Fibroblast of mammary gland (primary cell): ENCODE measurements at regions not wholly inside any gene's neighbourhood (a gene's known extent, or its start where the extent isn't known, plus 50 kb on each side); places are given as distances from the start of the nearest gene placed in this dataset.

Experiments
- DNase-seq: peaks from one replicate; pipeline ENCODE4 v3.0.0-alpha.2; 2010; ENCODE audit warnings: low read depth
- H3K4me3 ChIP-seq: 2 replicates; pipeline ENCODE4 v1.5.1; 2011; ENCODE audit warnings: low read depth, mild to moderate bottlenecking, low read length, moderate library complexity; ENCODE audit not compliant: control insufficient read depth
- TF ChIP-seq, protein P1 (sequence below): conservative IDR thresholded peaks from 2 replicates; pipeline ENCODE4 v1.5.1; 2011; ENCODE audit warnings: low read depth, low read length, inconsistent platforms; ENCODE audit not compliant: control insufficient read depth, insufficient read depth

DNA sequence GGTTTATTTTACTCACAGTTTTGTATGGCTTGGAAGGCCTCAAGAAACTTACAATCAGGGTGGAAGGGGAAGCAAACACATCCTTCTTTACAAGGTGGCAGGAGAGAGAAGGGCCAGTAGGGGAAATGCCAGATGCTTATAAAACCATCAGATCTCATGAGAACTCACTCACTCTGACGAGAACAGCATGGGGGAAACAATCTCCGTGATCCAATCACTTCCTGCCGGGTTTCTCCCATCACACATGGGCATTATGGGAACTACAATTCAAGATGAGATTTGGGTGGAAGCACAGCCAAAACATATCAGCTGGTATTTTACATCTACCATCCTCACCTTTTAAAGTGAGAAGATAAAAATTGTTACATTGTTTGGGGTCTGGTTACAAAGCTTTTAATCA lies 427.9 kb upstream of the CDH7 start:
- no peak for DNase-seq
- TF ChIP-seq, protein P1, sequence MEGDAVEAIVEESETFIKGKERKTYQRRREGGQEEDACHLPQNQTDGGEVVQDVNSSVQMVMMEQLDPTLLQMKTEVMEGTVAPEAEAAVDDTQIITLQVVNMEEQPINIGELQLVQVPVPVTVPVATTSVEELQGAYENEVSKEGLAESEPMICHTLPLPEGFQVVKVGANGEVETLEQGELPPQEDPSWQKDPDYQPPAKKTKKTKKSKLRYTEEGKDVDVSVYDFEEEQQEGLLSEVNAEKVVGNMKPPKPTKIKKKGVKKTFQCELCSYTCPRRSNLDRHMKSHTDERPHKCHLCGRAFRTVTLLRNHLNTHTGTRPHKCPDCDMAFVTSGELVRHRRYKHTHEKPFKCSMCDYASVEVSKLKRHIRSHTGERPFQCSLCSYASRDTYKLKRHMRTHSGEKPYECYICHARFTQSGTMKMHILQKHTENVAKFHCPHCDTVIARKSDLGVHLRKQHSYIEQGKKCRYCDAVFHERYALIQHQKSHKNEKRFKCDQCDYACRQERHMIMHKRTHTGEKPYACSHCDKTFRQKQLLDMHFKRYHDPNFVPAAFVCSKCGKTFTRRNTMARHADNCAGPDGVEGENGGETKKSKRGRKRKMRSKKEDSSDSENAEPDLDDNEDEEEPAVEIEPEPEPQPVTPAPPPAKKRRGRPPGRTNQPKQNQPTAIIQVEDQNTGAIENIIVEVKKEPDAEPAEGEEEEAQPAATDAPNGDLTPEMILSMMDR, result no peak
- H3K4me3 ChIP-seq, result no peak overlapping the region

DNA sequence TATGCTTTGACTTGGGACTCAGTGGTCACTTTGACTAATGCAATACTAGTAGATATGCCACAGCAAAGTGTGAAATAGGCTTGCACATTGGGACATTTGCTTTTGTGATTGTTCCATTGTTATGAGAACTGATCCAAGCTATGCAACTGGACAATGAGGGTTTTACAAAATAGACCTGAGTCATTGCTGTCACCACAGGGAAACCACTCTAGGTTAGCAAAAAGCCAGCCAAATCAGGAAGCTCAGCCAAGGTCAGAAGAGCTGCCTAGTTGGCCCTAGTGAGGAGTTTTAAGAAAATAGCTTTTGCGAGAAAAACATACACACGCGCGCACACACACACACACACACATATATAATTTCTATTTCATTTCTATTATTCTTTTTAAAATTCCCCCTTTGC lies 452.4 kb upstream of the CDH7 start:
- no peak overlapping the region for H3K4me3 ChIP-seq

DNA sequence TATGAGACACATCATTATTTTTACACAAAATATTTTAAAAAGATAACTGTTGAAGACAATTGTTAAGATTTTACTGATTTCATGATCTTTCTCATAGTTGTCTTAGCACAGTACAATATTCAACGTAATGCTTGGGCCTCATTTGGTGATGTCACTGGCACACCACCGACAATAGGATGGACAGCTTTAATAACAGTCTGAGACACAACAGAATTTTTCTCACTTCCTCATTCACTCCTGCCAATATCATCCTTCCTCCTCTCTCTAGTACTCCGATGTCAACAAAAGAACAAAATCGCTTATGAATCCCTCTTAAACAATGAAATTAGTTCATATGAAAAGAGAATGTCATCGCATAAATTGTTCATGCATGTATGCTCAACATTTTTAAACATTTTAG lies 461.9 kb upstream of the CDH7 start:
- H3K4me3 ChIP-seq, result no peak overlapping the region
- TF ChIP-seq, protein P1, result no peak
- DNase-seq, result no peak

More for the DNA sequence above, 452.4 kb upstream of the CDH7 start:
- no peak for DNase-seq
- TF ChIP-seq, protein P1, result no peak

DNA sequence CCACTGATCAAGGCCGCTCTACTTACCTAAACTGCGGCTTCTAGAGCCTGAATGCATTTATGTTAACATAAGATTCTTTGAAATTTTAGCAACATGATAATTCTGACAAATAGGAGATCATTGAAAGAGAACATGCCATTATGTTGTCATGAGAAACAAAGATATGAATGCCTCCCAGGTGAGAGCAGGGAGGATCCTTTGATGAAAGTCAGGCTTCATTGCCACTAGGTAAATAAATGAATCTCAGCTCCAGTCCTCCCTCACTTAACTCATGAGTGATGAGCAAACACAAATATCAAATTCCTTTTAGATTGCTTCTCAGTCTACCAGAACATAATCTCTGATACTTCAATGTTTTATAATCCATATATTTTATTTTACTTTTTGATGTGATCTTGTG lies 463.2 kb upstream of the CDH7 start:
- no peak for DNase-seq
- TF ChIP-seq, protein P1, result no peak
- H3K4me3 ChIP-seq, result no peak overlapping the region

DNA sequence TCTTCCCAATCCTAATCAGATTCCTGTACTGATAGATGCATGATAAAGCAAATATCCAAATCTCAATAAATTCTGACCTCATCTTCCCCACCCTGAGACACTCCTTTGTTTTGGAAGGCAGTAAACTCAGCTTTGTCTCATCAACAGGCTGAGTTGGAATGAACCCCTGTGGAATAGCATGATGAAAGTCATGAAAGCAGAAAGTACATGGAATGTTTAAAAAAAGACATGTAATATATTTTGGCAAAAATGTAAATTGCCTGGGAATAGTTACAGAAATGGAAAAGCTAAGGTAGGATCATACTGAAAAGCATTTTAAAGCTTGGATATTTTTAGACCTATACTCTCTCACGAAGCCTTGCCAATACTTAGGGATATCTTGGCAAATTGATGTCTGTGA lies 468.7 kb upstream of the CDH7 start:
- no peak for DNase-seq
- TF ChIP-seq, protein P1, result no peak

DNA sequence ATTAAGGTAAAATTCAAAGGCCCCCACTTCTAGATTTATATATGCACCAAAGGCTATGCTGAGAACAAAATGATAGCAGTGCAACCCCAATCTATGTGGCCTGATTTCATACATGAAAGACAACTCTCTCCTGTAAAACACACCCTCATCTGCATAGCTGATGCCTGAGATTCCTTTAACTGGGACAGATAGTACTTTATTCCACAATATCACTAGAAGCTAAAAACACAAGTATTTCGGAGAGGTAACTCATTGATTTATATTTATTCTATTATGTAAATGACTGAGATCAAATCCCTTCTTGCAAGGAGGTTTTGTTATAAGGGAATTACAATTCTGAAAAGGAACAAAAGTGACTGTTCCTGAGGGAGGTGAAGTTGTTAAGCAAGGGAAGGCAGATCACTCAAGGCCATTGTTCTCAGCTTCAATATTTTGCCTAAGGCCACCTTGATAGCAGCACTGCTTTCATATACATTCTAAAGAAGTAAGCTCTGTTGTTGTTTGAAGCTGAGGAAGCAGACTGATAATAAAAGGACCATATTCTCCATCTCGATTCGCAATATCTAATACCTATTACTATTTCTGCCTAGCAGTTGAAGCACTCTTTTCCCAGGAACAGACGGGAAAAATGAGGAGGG lies 471.0 kb upstream of the CDH7 start:
- DNase-seq, result no peak
- TF ChIP-seq, protein P1, result no peak
- H3K4me3 ChIP-seq, result no peak overlapping the region

More for the DNA sequence above, 468.7 kb upstream of the CDH7 start:
- H3K4me3 ChIP-seq, result no peak overlapping the region

DNA sequence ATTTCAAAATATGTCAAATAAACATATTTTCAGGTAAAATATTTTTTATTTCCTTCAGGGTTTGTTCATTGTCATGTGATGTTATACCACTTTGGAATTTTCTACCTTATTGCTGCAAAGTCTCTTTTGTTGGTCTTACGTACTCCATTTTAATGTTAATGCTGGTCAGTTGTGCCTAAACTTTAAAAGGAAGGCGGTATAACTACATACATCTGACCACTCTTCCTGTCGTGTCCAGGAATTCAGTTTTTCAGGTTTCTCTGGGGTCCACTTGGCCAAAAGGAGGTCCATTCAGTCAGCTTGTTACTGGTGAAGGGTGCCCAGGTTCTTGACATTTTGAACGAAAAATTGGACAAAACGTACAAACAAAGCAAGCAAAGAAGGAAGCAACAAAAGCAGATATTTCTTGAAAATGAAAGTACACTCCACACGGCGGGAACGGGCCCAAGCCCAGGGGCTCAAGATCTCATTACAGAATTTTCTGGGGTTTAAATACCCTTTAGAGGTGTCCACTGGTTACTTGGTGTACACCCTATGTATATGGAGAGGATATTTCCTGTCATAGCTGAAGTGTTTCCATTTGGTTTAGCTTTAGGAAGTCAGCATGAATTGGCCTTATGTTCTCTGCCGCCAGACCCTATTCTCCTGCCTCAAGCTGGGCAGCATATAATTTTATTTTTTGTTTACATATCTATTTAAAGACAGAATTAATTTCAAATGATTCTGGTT lies 471.7 kb upstream of the CDH7 start:
- TF ChIP-seq, protein P1, result no peak
- H3K4me3 ChIP-seq, result no peak overlapping the region
- no peak for DNase-seq
